ENCODE measurements at regions not wholly inside any gene's neighbourhood (a gene's known extent, or its start where the extent isn't known, plus 50 kb on each side); places are given as distances from the start of the nearest gene placed in this dataset.

- Histone ChIP-seq H3K4me1 (ENCODE audit: control insufficient read depth in 2 of 2, insufficient read depth in 2 of 2, low read length in 2 of 2) (no peaks in the 10 kb centered on the region), H3K27ac (ENCODE audit: low read length in 2 of 2) (no peak overlapping the region), H3K36me3 (replicated peaks in 1 of 2; ENCODE audit: control extremely low read depth in 1 of 2, control insufficient read depth in 1 of 2, extremely low read depth in 1 of 2, insufficient read depth in 2 of 2, low read length in 1 of 2) (no peaks in the 10 kb centered on the region), H3K9ac (ENCODE audit: low read length) (no peak overlapping the region), H3K4me3 (ENCODE audit: control extremely low read depth in 1 of 5, extremely low read depth in 1 of 5, insufficient read depth in 1 of 5, low read depth in 2 of 5, low read length in 4 of 5) (no peak overlapping the region), H3K4me2 (replicated peaks; ENCODE audit: low read depth, low read length, poor library complexity, severe bottlenecking) (no peak overlapping the region), H3K9me3 (ENCODE audit: control extremely low read depth in 1 of 3, control insufficient read depth in 2 of 3, insufficient read depth in 1 of 3, low read length in 2 of 3) (no peaks in the 10 kb centered on the region), H3K27me3 (replicated peaks in 1 of 4; ENCODE audit: control extremely low read depth in 1 of 4, control insufficient read depth in 3 of 4, insufficient read depth in 4 of 4, low read length in 3 of 4) (no peaks in the 10 kb centered on the region), H4K20me1 (ENCODE audit: control insufficient read depth, insufficient read depth, low read length, poor library complexity, severe bottlenecking) (no peaks in the 10 kb centered on the region), H2AFZ (ENCODE audit: insufficient read depth, low read depth, low read length, poor library complexity, severe bottlenecking) (no peak overlapping the region), H3K79me2 (ENCODE audit: control insufficient read depth, insufficient read depth, low read length) (no peaks in the 10 kb centered on the region)
- Mint-ChIP-seq H3K9me3 (ENCODE audit: insufficient read depth) (peaks cover 5% of the 10 kb centered on the region), H3K27ac (no peak overlapping the region), H3K4me3 (no peak overlapping the region), H3K4me1 (no peaks in the 10 kb centered on the region), H3K27me3 (no peaks in the 10 kb centered on the region)
- ATAC-seq (ENCODE audit: low read depth): no peak
- intact Hi-C loops (cut with micrococcal nuclease): no loop called here
- ChIA-PET POLR2A (no interaction called here), CTCF (no interaction called here)
- no CpG with 5 or more reads among the region's 1 CpG for WGBS (ENCODE audit: insufficient coverage)
- TF ChIP-seq EZH2 (IDR thresholded peaks at IDR 0.05; ENCODE audit: borderline replicate concordance, insufficient read depth, low read depth, low read length, poor library complexity, severe bottlenecking): no peak
- TF ChIP-seq CTCF (IDR thresholded peaks at IDR 0.05): no peak
- DNase-seq: no peak
These were observed 977.3 kb upstream of the CDH2 start for GRCh38 chr18:29154196-29154757.

GRCh38 chr18:29153091-29153490 lies 976.2 kb upstream of the CDH2 start:
- no peak overlapping the region for H3K9ac ChIP-seq (ENCODE audit: low read length)
- H4K20me1 ChIP-seq (ENCODE audit: control insufficient read depth, insufficient read depth, low read length, poor library complexity, severe bottlenecking): no peaks in the 10 kb centered on the region
- no peaks in the 10 kb centered on the region for H3K4me1 Mint-ChIP-seq
- no peaks in the 10 kb centered on the region for H3K4me1 ChIP-seq (ENCODE audit: control insufficient read depth in 2 of 2, insufficient read depth in 2 of 2, low read length in 2 of 2)
- no peaks in the 10 kb centered on the region for H3K79me2 ChIP-seq (ENCODE audit: control insufficient read depth, insufficient read depth, low read length)
- ChIA-PET POLR2A (no interaction called here), CTCF (no interaction called here)
- 30% methylated on average over 6 of the region's 7 CpGs for WGBS (ENCODE audit: insufficient coverage)
- no peaks in the 10 kb centered on the region for H3K36me3 ChIP-seq (replicated peaks in 1 of 2; ENCODE audit: control extremely low read depth in 1 of 2, control insufficient read depth in 1 of 2, extremely low read depth in 1 of 2, insufficient read depth in 2 of 2, low read length in 1 of 2)
- no peak overlapping the region for H3K4me3 Mint-ChIP-seq
- no peaks in the 10 kb centered on the region for H3K9me3 ChIP-seq (ENCODE audit: control extremely low read depth in 1 of 3, control insufficient read depth in 2 of 3, insufficient read depth in 1 of 3, low read length in 2 of 3)
- intact Hi-C loops (cut with micrococcal nuclease): no loop called here
- H3K4me2 ChIP-seq (replicated peaks; ENCODE audit: low read depth, low read length, poor library complexity, severe bottlenecking): no peak overlapping the region
- no peak overlapping the region for H3K27ac Mint-ChIP-seq
- no peak for ATAC-seq (ENCODE audit: low read depth)
- H3K4me3 ChIP-seq (ENCODE audit: control extremely low read depth in 1 of 5, extremely low read depth in 1 of 5, insufficient read depth in 1 of 5, low read depth in 2 of 5, low read length in 4 of 5): no peak overlapping the region
- TF ChIP-seq EZH2 (IDR thresholded peaks at IDR 0.05; ENCODE audit: borderline replicate concordance, insufficient read depth, low read depth, low read length, poor library complexity, severe bottlenecking) (no peak), CTCF (IDR thresholded peaks at IDR 0.05) (no peak)
- no peak overlapping the region for H2AFZ ChIP-seq (ENCODE audit: insufficient read depth, low read depth, low read length, poor library complexity, severe bottlenecking)
- no peaks in the 10 kb centered on the region for H3K27me3 ChIP-seq (replicated peaks in 1 of 4; ENCODE audit: control extremely low read depth in 1 of 4, control insufficient read depth in 3 of 4, insufficient read depth in 4 of 4, low read length in 3 of 4)
- DNase-seq: no peak
- H3K27ac ChIP-seq (ENCODE audit: low read length in 2 of 2): no peak overlapping the region
- no peaks in the 10 kb centered on the region for H3K27me3 Mint-ChIP-seq
- H3K9me3 Mint-ChIP-seq (ENCODE audit: insufficient read depth): peaks cover 3% of the 10 kb centered on the region

All from B cell (primary cell).